ENCODE measurements at regions not wholly inside any gene's neighbourhood (a gene's known extent, or its start where the extent isn't known, plus 50 kb on each side); places are given as distances from the start of the nearest gene placed in this dataset.

- ATAC-seq = no peak
- no peaks in the 10 kb centered on the region for H3K36me3 ChIP-seq
- H3K27me3 ChIP-seq = no peaks in the 10 kb centered on the region
- no peak overlapping the region for H3K4me3 ChIP-seq
- WGBS, 2 donors = 73 to 80% methylated on average over 7 of the region's 7 CpGs
- intact Hi-C loops (cut with DNase I) = no loop called here
- TF ChIP-seq CTCF (IDR thresholded peaks at IDR 0.05) = no peak
- no peak overlapping the region for H3K27ac ChIP-seq
- no peaks in the 10 kb centered on the region for H3K4me1 ChIP-seq
- H3K9me3 ChIP-seq = no peaks in the 10 kb centered on the region
- DNase-seq = no peak
These were observed 112.6 kb upstream of the PPARGC1A start for GRCh38 chr4:24002330-24002966.

GRCh38 chr4:24001486-24002329 is 111.9 kb upstream of the PPARGC1A start:
- Histone ChIP-seq H3K4me1 (no peaks in the 10 kb centered on the region), H3K27ac (no peak overlapping the region), H3K36me3 (no peaks in the 10 kb centered on the region), H3K9me3 (no peaks in the 10 kb centered on the region), H3K27me3 (no peaks in the 10 kb centered on the region), H3K4me3 (no peak overlapping the region)
- DNase-seq (no peak), ATAC-seq (no peak)
- intact Hi-C loops (cut with DNase I) = no loop called here
- no peak for TF ChIP-seq CTCF (IDR thresholded peaks at IDR 0.05)
- 49 to 57% methylated on average over 8 of the region's 8 CpGs for WGBS, 2 donors

GRCh38 chr4:24000470-24000831 is 110.6 kb upstream of the PPARGC1A start:
- Histone ChIP-seq H3K4me3 (no peak overlapping the region), H3K27ac (no peak overlapping the region), H3K36me3 (no peaks in the 10 kb centered on the region), H3K4me1 (no peaks in the 10 kb centered on the region), H3K27me3 (no peaks in the 10 kb centered on the region), H3K9me3 (no peaks in the 10 kb centered on the region)
- DNase-seq (no peak), ATAC-seq (no peak)
- TF ChIP-seq CTCF (IDR thresholded peaks at IDR 0.05) = no peak
- intact Hi-C loops (cut with DNase I) = no loop called here
- WGBS, 2 donors = 76 to 85% methylated on average over 3 of the region's 3 CpGs

GRCh38 chr4:23999714-24000469 is 110.0 kb upstream of the PPARGC1A start:
- H3K4me1 ChIP-seq = no peaks in the 10 kb centered on the region
- H3K4me3 ChIP-seq = no peak overlapping the region
- no peaks in the 10 kb centered on the region for H3K9me3 ChIP-seq
- WGBS, 2 donors = 71 to 79% methylated on average over 17 of the region's 17 CpGs
- no peak for TF ChIP-seq CTCF (IDR thresholded peaks at IDR 0.05)
- H3K27ac ChIP-seq = no peak overlapping the region
- DNase-seq (no peak), ATAC-seq (no peak)
- no peaks in the 10 kb centered on the region for H3K36me3 ChIP-seq
- H3K27me3 ChIP-seq = no peaks in the 10 kb centered on the region
- intact Hi-C loops (cut with DNase I) = no loop called here
